Loucy (cell line): ENCODE measurements at regions not wholly inside any gene's neighbourhood (a gene's known extent, or its start where the extent isn't known, plus 50 kb on each side); places are given as distances from the start of the nearest gene placed in this dataset.

ENCODE experiments used
- EZH2phosphoT487 ChIP-seq: fragments of 200-600 bp; IDR thresholded peaks from 2 replicates; pipeline ENCODE4 v1.6.1; 2018; ENCODE audit warnings: antibody characterized with exemption, mild to moderate bottlenecking, moderate library complexity, borderline replicate concordance
- TF ChIP-seq, protein P1 (sequence below): fragments of 200-600 bp; sonication (generic); conservative IDR thresholded peaks from 2 replicates; pipeline ENCODE4 v1.5.1; 2014; ENCODE audit warnings: mild to moderate bottlenecking, antibody characterized with exemption, low read length

DNA sequence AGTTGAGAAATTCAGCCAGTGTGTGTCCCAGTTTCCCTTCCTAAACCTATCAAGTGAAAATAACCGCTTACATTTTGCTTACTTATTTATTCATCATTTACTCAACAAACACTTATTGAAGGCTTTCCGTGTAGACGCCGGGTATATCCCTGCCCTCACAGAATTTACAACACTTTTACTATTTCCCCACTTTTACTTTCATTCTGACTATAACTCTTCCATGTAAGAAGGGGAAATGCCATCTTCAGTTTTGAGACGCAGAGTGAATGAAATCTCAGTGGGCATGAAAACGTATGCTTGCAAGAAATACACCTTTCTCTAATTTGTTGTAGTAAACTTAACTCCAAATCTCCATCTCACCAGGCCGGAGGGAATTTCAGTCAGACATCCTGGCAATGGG, 251.0 kb upstream of the CHAC2 start:
- TF ChIP-seq, protein P1, sequence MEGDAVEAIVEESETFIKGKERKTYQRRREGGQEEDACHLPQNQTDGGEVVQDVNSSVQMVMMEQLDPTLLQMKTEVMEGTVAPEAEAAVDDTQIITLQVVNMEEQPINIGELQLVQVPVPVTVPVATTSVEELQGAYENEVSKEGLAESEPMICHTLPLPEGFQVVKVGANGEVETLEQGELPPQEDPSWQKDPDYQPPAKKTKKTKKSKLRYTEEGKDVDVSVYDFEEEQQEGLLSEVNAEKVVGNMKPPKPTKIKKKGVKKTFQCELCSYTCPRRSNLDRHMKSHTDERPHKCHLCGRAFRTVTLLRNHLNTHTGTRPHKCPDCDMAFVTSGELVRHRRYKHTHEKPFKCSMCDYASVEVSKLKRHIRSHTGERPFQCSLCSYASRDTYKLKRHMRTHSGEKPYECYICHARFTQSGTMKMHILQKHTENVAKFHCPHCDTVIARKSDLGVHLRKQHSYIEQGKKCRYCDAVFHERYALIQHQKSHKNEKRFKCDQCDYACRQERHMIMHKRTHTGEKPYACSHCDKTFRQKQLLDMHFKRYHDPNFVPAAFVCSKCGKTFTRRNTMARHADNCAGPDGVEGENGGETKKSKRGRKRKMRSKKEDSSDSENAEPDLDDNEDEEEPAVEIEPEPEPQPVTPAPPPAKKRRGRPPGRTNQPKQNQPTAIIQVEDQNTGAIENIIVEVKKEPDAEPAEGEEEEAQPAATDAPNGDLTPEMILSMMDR: no peak
- no peak for TF ChIP-seq EZH2phosphoT487
